Panc1 (cell line): ENCODE measurements at regions not wholly inside any gene's neighbourhood (a gene's known extent, or its start where the extent isn't known, plus 50 kb on each side); places are given as distances from the start of the nearest gene placed in this dataset.

Experiments
- ATAC-seq: fragments of 200-7000 bp; cut with Tn5 transposase; 2 replicates; pipeline ENCODE4 v1.9.1; 2020; ENCODE audit warnings: mild to moderate bottlenecking, moderate library complexity
- BruUV-seq: library from RNA; stranded (reverse); fragments of 400-500 nt; replicated peaks from 2 replicates; lab custom pipeline; 2021; lab: Mats Ljungman, UMichigan
- CTCF ChIA-PET: fragments of 300-600 bp; sonication (Branson Sonifier 250); formaldehyde crosslinking; loops from one replicate; lab custom pipeline; 2022; ENCODE audit warnings: antibody characterized with exemption; lab: Charles Lee
- POLR2A ChIA-PET: fragments of 300-600 bp; sonication (Branson Sonifier 250); formaldehyde crosslinking; loops from one replicate; lab custom pipeline; 2022; ENCODE audit warnings: antibody characterized with exemption; lab: Charles Lee
- DNase-seq: peaks from one replicate; pipeline ENCODE4 v3.0.0-alpha.2; 2010; ENCODE audit warnings: low read depth, low spot score
- H3K27ac ChIP-seq: 2 replicates; pipeline ENCODE4 v1.5.1; 2011; ENCODE audit warnings: mild to moderate bottlenecking, low read length, inconsistent platforms
- H3K27me3 ChIP-seq: fragments of 200-500 bp; sonication (Bioruptor generic); 2 replicates; pipeline ENCODE4 v1.6.0; 2014; ENCODE audit warnings: low read length, inconsistent platforms; ENCODE audit not compliant: control insufficient read depth, insufficient read depth
- H3K36me3 ChIP-seq: fragments of 200-500 bp; sonication (Bioruptor generic); 2 replicates; pipeline ENCODE4 v1.5.1; 2014; ENCODE audit warnings: inconsistent platforms, mild to moderate bottlenecking, low read length, moderate library complexity; ENCODE audit not compliant: control insufficient read depth, insufficient read depth
- H3K4me1 ChIP-seq: 2 replicates; pipeline ENCODE4 v1.5.1; 2011; ENCODE audit warnings: inconsistent platforms, mild to moderate bottlenecking, low read length, moderate library complexity; ENCODE audit not compliant: control insufficient read depth, insufficient read depth
- H3K4me3 ChIP-seq, 2 experiments: 2 replicates each; pipeline ENCODE4 v1.5.1; 2011 to 2012; ENCODE audit warnings: low read depth in 2 of 2, low read length in 2 of 2, mild to moderate bottlenecking in 2 of 2, inconsistent platforms in 1 of 2, moderate library complexity in 1 of 2
- H3K9me3 ChIP-seq: fragments of 200-500 bp; sonication (Bioruptor generic); 2 replicates; pipeline ENCODE4 v1.5.1; 2014; ENCODE audit warnings: low read depth, mild to moderate bottlenecking, inconsistent platforms, low read length, moderate library complexity; ENCODE audit not compliant: control insufficient read depth, insufficient read depth
- POLR2AphosphoS5 ChIP-seq: IDR thresholded peaks from 2 replicates; pipeline ENCODE4 v1.6.1; 2012; ENCODE audit warnings: mild to moderate bottlenecking, low read depth, low read length, moderate library complexity
- SIN3A ChIP-seq: IDR thresholded peaks from 2 replicates; pipeline ENCODE4 v1.6.1; 2012; ENCODE audit warnings: low read depth, mild to moderate bottlenecking, low read length, moderate library complexity, borderline replicate concordance; ENCODE audit not compliant: insufficient read depth
- TCF7L2 ChIP-seq: IDR thresholded peaks from 2 replicates; pipeline ENCODE4 v1.6.1; 2011; ENCODE audit warnings: mild to moderate bottlenecking, low read depth, low read length, inconsistent platforms
- in situ Hi-C: cut with HindIII; loops from 2 replicates; pipeline ENCODE4 v1.10.0; 2016; ENCODE audit warnings: low sequenced_read_pairs, low pct_unique_long_range_greater_than_20kb
- intact Hi-C: fragments of 100-400 bp; cut with micrococcal nuclease; formaldehyde crosslinking; loops from one replicate; pipeline ENCODE4 v1.10.0; 2022; ENCODE audit not compliant: unreplicated experiment
- TF ChIP-seq, protein P1 (sequence below): fragments of 450-650 bp; IDR thresholded peaks from 2 replicates; pipeline ENCODE4 v1.5.1; 2017; ENCODE audit warnings: mild to moderate bottlenecking
- TF ChIP-seq, protein P2 (sequence below), 2 experiments: IDR thresholded peaks; 2 replicates each; pipeline ENCODE4 v1.6.1; 2011 to 2012; ENCODE audit warnings: low read depth in 2 of 2, control low read depth in 1 of 2, low read length in 1 of 2, mild to moderate bottlenecking in 1 of 2, moderate library complexity in 1 of 2; ENCODE audit not compliant: insufficient read depth in 1 of 2

DNA sequence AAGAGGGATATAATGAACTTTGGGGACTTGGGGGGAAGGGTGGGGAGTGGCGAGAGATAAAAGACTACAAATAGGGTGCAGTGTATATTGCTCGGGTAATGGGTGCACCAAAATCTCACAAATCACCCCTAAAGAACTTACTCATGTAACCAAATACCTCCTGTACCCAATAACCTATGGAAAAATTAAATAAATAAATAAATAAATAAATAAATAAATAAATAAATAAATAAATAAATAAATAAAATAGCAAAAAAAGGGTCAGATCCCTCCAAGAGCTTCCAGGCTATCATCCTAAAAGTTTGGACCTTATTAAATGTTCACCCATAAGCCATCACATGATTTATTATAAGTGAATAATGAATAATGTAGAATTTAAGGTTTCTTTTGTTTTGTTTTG, 636.1 kb upstream of the C16orf82 start:
- H3K27me3 ChIP-seq: no peaks in the 10 kb centered on the region
- POLR2A ChIA-PET: no interaction called here
- CTCF ChIA-PET: no interaction called here
- ATAC-seq (no peak), DNase-seq (no peak)
- no peak overlapping the region for H3K4me3 ChIP-seq
- H3K27ac ChIP-seq: no peak overlapping the region
- H3K4me1 ChIP-seq: no peaks in the 10 kb centered on the region
- in situ Hi-C loops (no loop called here), intact Hi-C loops (no loop called here)
- H3K9me3 ChIP-seq: no peaks in the 10 kb centered on the region
- TF ChIP-seq TCF7L2 (no peak), POLR2AphosphoS5 (no peak), SIN3A (no peak)
- TF ChIP-seq, protein P1, sequence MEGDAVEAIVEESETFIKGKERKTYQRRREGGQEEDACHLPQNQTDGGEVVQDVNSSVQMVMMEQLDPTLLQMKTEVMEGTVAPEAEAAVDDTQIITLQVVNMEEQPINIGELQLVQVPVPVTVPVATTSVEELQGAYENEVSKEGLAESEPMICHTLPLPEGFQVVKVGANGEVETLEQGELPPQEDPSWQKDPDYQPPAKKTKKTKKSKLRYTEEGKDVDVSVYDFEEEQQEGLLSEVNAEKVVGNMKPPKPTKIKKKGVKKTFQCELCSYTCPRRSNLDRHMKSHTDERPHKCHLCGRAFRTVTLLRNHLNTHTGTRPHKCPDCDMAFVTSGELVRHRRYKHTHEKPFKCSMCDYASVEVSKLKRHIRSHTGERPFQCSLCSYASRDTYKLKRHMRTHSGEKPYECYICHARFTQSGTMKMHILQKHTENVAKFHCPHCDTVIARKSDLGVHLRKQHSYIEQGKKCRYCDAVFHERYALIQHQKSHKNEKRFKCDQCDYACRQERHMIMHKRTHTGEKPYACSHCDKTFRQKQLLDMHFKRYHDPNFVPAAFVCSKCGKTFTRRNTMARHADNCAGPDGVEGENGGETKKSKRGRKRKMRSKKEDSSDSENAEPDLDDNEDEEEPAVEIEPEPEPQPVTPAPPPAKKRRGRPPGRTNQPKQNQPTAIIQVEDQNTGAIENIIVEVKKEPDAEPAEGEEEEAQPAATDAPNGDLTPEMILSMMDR: no peak
- TF ChIP-seq, protein P2, sequence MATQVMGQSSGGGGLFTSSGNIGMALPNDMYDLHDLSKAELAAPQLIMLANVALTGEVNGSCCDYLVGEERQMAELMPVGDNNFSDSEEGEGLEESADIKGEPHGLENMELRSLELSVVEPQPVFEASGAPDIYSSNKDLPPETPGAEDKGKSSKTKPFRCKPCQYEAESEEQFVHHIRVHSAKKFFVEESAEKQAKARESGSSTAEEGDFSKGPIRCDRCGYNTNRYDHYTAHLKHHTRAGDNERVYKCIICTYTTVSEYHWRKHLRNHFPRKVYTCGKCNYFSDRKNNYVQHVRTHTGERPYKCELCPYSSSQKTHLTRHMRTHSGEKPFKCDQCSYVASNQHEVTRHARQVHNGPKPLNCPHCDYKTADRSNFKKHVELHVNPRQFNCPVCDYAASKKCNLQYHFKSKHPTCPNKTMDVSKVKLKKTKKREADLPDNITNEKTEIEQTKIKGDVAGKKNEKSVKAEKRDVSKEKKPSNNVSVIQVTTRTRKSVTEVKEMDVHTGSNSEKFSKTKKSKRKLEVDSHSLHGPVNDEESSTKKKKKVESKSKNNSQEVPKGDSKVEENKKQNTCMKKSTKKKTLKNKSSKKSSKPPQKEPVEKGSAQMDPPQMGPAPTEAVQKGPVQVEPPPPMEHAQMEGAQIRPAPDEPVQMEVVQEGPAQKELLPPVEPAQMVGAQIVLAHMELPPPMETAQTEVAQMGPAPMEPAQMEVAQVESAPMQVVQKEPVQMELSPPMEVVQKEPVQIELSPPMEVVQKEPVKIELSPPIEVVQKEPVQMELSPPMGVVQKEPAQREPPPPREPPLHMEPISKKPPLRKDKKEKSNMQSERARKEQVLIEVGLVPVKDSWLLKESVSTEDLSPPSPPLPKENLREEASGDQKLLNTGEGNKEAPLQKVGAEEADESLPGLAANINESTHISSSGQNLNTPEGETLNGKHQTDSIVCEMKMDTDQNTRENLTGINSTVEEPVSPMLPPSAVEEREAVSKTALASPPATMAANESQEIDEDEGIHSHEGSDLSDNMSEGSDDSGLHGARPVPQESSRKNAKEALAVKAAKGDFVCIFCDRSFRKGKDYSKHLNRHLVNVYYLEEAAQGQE (IDR thresholded peaks at IDR 0.05; ENCODE audit: insufficient read depth in 1 of 2, low read depth in 2 of 2, low read length in 1 of 2): no peak
- no peaks in the 10 kb centered on the region for H3K36me3 ChIP-seq
- no TSS peak for BruUV-seq

DNA sequence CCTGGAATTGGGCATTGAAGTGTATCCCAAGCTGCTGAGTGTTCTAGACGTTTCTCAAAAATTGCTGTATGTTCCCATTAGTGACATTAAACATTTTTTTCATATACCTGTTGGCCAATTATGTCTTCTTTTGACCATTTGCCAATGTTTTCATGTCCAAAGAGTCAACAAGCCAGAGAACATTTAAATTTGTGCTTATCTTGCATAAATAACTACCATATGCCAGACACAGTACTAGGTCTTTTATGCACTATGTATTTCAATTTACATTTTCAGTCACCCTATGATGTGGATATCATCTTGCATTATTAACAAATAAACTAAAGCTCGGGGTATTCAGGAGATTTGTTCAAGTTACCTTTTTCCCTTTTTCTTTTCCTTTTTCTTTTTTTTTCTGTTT, 632.9 kb upstream of the C16orf82 start:
- intact Hi-C loops (no loop called here), in situ Hi-C loops (no loop called here)
- no peaks in the 10 kb centered on the region for H3K27me3 ChIP-seq
- H3K27ac ChIP-seq: no peak overlapping the region
- no TSS peak for BruUV-seq
- POLR2A ChIA-PET: no interaction called here
- H3K4me3 ChIP-seq: no peak overlapping the region
- no peak for ATAC-seq
- no peaks in the 10 kb centered on the region for H3K9me3 ChIP-seq
- no peaks in the 10 kb centered on the region for H3K4me1 ChIP-seq
- no peaks in the 10 kb centered on the region for H3K36me3 ChIP-seq
- CTCF ChIA-PET: no interaction called here
- DNase-seq: no peak
- TF ChIP-seq, protein P2 (IDR thresholded peaks at IDR 0.05; ENCODE audit: insufficient read depth in 1 of 2, low read depth in 2 of 2, low read length in 1 of 2): no peak
- TF ChIP-seq POLR2AphosphoS5 (no peak), SIN3A (no peak), TCF7L2 (no peak)
- TF ChIP-seq, protein P1: no peak
